GM18507 (cell line): ENCODE measurements at regions not wholly inside any gene's neighbourhood (a gene's known extent, or its start where the extent isn't known, plus 50 kb on each side); places are given as distances from the start of the nearest gene placed in this dataset.
"Not testable (repeated sequence)": the region's sequence is repeated elsewhere in the genome, so short reads cannot be mapped to it uniquely, and the experiment has no call there.

Experiments
- DNase-seq: peaks from one replicate; pipeline ENCODE4 v3.0.0; 2011; ENCODE audit warnings: low read depth; ENCODE audit not compliant: insufficient read length; ENCODE audit errors: extremely low spot score
- FAIRE-seq: peaks from 2 replicates; lab custom pipeline; 2011; peaks lifted over from hg19 to GRCh38; lab: Jason Lieb, UNC

DNA sequence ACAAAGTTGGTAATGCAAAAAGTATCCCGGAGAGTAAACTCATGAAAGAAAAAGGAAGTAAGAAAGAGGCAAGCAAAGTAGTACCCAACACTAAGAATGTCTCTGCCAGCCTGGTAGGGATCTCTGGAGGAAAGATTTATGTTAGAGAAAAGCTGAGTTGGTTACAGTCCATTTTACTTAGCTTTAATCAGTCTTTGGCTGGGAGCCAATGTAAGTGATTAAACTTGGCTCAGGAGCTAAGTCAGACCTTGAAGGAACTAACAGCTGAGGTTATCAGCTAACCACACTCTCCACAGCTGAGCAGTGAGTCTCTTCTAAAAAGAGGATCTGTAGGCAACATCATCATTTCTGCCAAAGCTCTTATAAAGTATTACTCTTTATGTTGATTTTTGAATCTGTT lies 148.0 kb downstream of the ANKRD7 start:
- DNase-seq = no peak
- no peak for FAIRE-seq

DNA sequence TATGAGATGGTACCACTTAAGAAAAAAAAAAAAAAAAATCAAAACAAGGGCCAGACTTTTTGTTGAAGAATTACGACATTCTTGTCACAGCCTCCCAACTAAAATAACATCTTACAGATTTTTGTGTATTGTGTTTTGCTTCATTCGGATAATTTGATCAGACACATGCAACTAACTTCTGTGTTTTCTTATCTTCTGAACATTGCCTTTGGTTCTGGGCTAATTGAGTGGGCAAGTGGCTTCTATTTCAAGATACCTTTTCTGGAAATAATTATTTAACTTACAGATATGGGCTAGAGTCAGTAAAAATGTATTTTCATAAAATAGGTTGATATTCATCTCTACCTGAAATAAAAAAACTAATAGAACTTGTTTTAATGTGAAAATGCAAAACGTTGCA lies 165.1 kb downstream of the ANKRD7 start:
- no peak for FAIRE-seq
- no peak for DNase-seq

DNA sequence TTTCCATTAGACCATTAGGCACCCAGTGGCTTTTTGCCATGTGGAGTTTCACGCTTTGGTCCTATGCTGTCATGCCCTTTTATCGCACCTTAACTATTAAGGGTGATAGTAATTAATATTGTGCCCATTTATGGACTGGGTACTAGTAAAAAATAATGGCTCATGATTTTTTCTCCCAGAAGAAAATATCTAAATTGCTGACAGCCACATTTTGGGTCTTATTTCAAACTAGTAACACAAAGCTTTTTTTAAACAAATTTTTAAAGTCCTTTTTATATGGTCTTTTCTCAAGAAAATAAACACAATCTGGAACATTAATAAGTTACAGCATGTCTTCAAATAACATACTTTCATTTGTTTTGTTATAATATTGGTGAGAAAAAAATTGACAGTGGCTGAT lies 179.7 kb downstream of the ANKRD7 start:
- DNase-seq (no peak), FAIRE-seq (no peak)

- FAIRE-seq (no peak), DNase-seq (no peak)
These were observed 193.9 kb downstream of the ANKRD7 start for GRCh38 chr7:118418433-118418832.

GRCh38 chr7:118420888-118421287 lies 196.4 kb downstream of the ANKRD7 start:
- FAIRE-seq (no peak), DNase-seq (no peak)

DNA sequence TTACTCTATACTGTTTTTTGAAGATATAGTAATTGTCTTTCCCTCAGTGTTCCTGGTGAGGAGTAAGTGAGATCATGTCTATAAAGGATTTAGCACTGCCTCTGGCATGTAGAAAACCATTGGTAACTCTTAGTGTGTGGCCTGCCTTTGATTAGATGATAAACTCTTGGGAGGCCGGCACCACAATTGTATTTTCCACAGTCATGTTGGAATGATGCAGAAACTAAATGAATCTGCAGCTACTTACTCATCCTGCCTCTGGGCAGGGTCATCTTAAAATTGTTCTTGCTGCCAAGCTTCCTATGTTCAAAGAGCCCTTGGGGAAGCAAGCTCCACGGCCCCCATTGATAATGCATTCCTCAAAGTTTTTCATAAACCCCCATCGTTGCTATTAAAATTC lies 204.6 kb downstream of the ANKRD7 start:
- no peak for FAIRE-seq
- no peak for DNase-seq

GRCh38 chr7:118436663-118437062 lies 212.2 kb downstream of the ANKRD7 start:
- DNase-seq (no peak), FAIRE-seq (no peak)

DNA sequence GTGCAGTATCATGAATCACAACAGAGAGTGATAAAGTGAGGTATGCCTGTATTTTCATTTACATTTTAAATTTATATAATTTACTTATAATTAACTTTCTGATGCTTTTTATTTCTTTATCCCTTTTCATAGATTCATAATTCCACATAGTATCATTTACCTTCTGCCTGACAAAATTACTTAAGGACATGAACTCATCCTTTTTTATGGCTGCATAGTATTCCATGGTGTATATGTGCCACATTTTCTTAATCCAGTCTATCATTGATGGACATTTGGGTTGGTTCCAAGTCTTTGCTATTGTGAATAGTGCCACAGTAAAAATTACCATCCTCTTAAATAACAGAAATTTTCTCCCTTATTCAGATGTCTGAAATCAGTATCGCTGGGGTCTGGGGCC lies 224.5 kb downstream of the ANKRD7 start:
- not testable (repeated sequence) for DNase-seq, FAIRE-seq

- no peak for FAIRE-seq
- no peak for DNase-seq
These were observed 225.5 kb downstream of the ANKRD7 start for GRCh38 chr7:118449797-118450567.

GRCh38 chr7:118452128-118452527 lies 227.6 kb downstream of the ANKRD7 start:
- no peak for DNase-seq
- no peak for FAIRE-seq

GRCh38 chr7:118467381-118467780 lies 242.9 kb downstream of the ANKRD7 start:
- no peak for DNase-seq
- FAIRE-seq = no peak

GRCh38 chr7:118472581-118472980 lies 248.1 kb downstream of the ANKRD7 start:
- FAIRE-seq (no peak), DNase-seq (no peak)

DNA sequence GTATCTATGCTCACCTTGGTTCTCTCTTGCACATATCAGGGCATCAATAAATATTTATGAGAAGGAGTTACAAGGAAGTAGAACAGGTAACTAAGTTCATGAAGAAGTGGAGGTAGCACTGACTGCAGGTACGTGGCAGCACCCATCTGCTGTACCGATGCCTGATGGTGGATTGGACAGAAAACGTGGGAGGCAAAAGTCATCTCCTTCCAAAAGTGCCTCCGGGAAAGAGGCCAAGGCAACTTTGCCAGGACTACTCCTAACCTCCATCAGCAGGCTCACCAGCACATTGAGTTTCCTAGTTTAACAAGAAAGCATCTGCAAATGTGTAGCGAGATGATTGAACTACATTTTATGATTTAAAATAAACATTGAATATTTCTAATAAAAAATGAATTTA lies 248.8 kb downstream of the ANKRD7 start:
- FAIRE-seq (no peak), DNase-seq (no peak)

DNA sequence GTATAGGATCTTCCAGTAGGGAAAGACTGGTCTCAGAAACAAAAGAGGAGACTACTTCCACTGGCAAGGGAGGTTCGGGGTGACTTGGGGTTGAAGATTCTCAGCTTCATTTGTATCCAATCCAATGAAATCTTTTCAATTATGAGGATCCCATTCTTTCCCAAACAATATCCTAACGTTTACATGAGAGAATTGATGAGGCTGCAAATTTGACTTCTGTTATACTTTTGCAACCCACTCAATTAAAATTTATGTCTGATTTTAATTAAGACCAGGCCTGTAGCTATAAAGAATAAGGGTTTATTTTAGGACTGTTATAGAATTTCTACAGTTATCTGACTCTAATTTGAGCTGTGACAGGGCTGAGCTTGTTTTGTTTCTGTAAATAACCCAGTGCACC lies 251.5 kb downstream of the ANKRD7 start:
- DNase-seq (no peak), FAIRE-seq (no peak)

GRCh38 chr7:118477036-118477435 lies 252.5 kb downstream of the ANKRD7 start:
- FAIRE-seq = no peak

DNA sequence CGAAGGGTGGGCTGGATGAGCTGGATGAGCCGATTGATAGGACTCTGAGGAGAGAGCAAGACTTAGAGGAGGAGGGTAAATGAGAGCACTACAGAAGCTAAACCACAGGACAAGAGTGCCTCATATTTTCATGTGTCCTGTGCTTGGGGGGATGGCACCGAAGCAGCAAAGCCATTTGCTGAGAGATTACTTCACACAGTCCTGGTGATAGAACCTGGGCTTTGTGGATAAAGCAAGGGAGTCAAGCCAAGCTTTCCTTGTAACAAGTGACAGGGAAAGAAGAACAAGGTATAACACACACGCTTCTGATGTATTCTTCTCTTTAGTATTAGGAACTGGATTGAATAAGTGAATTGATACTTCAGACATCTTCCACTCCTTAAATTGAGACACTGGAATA lies 253.7 kb downstream of the ANKRD7 start:
- DNase-seq = no peak
- no peak for FAIRE-seq

More at GRCh38 chr7:118477036-118477435, 252.5 kb downstream of the ANKRD7 start:
- no peak for DNase-seq

DNA sequence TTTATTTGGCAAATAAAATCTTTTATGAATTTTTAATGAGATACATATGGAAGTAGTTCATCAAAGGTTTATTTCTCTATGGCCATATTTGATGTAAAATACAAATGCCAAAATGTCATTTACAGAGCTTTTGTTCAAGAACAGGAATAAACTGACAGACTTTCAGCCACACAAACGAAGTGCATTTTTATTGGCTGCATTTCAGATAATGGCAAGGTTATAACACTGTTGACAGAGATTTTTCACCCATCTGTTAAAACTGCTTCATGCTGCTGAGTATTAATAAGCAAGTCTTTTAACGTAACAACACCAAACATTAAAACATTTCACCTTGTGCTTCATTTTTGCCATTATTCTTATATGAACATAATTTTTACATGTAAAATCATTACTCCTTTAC lies 254.4 kb downstream of the ANKRD7 start:
- FAIRE-seq (no peak), DNase-seq (no peak)

GRCh38 chr7:118492466-118492865 lies 268.0 kb downstream of the ANKRD7 start:
- FAIRE-seq (no peak), DNase-seq (no peak)

- FAIRE-seq (no peak), DNase-seq (no peak)
These were observed 271.7 kb downstream of the ANKRD7 start for GRCh38 chr7:118496138-118496644.

DNA sequence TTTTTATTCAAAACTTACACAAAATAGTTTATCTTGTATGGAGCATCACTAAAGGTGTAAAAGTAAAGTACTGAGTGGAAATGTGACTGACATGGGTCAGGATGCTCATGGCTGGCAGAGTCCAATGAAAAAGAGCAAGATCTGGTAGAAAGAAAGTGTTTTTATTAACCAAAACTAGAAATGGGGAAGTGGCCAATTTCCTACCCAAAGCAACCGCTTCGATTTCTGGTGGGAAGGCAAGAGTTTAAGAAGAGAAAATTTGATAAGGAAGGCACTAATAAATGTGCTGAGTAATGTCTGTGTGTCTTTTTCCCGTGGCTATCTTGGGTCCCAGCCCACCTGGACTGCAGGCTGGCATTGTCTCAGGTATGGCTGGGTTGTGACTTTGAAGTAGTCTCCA lies 277.7 kb downstream of the ANKRD7 start:
- FAIRE-seq (no peak), DNase-seq (no peak)

GRCh38 chr7:118511146-118511545 lies 286.6 kb downstream of the ANKRD7 start:
- DNase-seq (no peak), FAIRE-seq (no peak)

- FAIRE-seq (no peak), DNase-seq (no peak)
These were observed 292.8 kb downstream of the ANKRD7 start for GRCh38 chr7:118517275-118517674.
